Progenitor cell of endocrine pancreas (in vitro differentiated cells): ENCODE measurements at regions not wholly inside any gene's neighbourhood (a gene's known extent, or its start where the extent isn't known, plus 50 kb on each side); places are given as distances from the start of the nearest gene placed in this dataset.

Source experiments
- DNase-seq: peaks from one replicate; pipeline ENCODE4 v3.0.0; 2021; ENCODE audit warnings: low spot score; ENCODE audit not compliant: unreplicated experiment
- H3K27ac Mint-ChIP-seq: 2 replicates; pipeline ENCODE4 v1.8.0; 2021; ENCODE audit warnings: mild to moderate bottlenecking, moderate library complexity, mixed read lengths
- H3K27me3 Mint-ChIP-seq: 2 replicates; pipeline ENCODE4 v1.8.0; 2021; ENCODE audit warnings: mixed read lengths
- H3K36me3 Mint-ChIP-seq: 2 replicates; pipeline ENCODE4 v1.8.0; 2022; ENCODE audit warnings: mixed read lengths; ENCODE audit not compliant: insufficient read depth
- H3K4me1 Mint-ChIP-seq: 2 replicates; pipeline ENCODE4 v1.8.0; 2021; ENCODE audit warnings: low read depth, mixed read lengths
- H3K4me3 Mint-ChIP-seq: 2 replicates; pipeline ENCODE4 v1.8.0; 2021; ENCODE audit warnings: low read depth, mild to moderate bottlenecking, moderate library complexity, mixed read lengths
- H3K9me3 Mint-ChIP-seq: 2 replicates; pipeline ENCODE4 v1.8.0; 2021; ENCODE audit warnings: low read depth, mixed read lengths
- TF ChIP-seq, protein P1 (sequence below): fragments of 200-600 bp; sonication (generic); IDR thresholded peaks from one replicate; pipeline ENCODE4 v1.5.0; 2021; ENCODE audit warnings: antibody characterized with exemption, mild to moderate bottlenecking; ENCODE audit not compliant: unreplicated experiment

DNA sequence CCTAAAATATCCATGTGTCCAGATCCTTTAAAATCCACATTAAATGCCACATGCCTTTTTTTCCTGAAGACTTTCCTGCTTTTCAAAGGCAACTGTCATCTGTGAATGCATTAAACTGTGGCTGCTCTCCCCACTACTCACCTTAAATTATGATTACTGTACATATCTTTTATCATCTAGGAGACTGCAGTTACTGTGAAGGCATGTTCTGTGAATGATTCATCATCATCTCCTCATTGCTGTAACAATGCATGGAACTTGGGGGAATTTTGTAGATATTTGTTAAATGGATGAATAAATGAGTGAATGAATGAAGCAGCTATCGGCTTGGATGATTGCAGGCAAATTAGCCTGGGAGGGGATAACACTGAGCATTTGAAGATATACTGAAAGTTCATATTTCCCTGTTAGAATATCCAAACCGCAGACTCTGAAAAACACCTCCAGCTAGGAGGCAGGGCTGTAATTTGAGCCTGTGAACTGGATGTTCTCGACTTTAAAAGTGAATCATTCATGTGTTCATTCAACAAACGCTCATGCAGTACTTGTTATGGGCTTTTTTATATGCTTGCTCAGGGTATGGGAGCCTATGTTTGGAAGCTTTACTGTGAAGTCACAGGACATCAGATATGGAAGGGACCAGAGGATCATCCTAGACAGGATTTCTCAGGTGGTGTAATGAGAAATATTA lies 519.2 kb downstream of the KIF4B start:
- H3K27me3 Mint-ChIP-seq: no peaks in the 10 kb centered on the region
- no peaks in the 10 kb centered on the region for H3K9me3 Mint-ChIP-seq
- no peak overlapping the region for H3K4me3 Mint-ChIP-seq
- no peaks in the 10 kb centered on the region for H3K36me3 Mint-ChIP-seq
- DNase-seq: no peak
- TF ChIP-seq, protein P1, sequence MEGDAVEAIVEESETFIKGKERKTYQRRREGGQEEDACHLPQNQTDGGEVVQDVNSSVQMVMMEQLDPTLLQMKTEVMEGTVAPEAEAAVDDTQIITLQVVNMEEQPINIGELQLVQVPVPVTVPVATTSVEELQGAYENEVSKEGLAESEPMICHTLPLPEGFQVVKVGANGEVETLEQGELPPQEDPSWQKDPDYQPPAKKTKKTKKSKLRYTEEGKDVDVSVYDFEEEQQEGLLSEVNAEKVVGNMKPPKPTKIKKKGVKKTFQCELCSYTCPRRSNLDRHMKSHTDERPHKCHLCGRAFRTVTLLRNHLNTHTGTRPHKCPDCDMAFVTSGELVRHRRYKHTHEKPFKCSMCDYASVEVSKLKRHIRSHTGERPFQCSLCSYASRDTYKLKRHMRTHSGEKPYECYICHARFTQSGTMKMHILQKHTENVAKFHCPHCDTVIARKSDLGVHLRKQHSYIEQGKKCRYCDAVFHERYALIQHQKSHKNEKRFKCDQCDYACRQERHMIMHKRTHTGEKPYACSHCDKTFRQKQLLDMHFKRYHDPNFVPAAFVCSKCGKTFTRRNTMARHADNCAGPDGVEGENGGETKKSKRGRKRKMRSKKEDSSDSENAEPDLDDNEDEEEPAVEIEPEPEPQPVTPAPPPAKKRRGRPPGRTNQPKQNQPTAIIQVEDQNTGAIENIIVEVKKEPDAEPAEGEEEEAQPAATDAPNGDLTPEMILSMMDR: no peak
- H3K4me1 Mint-ChIP-seq: no peaks in the 10 kb centered on the region
- H3K27ac Mint-ChIP-seq: no peak overlapping the region

DNA sequence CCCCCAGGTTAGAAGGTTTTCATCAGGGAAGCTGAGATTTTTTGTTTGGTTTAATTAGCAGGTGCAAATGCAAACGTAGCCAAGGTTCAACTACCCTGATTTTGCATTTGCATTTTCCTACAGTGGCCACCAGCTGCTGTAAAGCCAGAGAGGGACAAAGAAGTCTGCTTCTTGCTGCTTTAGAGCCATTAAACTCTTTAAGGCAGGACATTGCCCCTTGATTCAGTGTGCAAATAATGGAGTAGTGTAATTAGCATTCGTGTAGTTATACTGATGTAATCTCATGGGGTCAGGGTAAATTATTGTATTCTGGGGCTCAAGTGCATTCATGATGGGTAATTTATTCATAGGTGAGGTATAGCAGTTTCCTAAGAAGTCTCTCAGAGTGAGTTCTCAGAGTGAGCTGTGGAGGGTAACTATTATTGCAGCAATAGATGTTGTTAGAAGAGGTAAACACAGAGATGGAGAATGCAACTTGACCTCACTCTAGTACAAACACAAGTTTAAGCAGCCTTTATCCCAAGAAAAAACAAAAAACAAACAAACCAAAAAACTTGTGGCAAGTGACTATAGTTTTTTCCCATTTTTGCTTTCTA lies 526.5 kb downstream of the KIF4B start:
- TF ChIP-seq, protein P1: no peak
- DNase-seq: no peak
- H3K27me3 Mint-ChIP-seq: no peaks in the 10 kb centered on the region
- no peak overlapping the region for H3K27ac Mint-ChIP-seq
- H3K9me3 Mint-ChIP-seq: peaks cover 3% of the 10 kb centered on the region
- H3K4me3 Mint-ChIP-seq: no peak overlapping the region
- H3K4me1 Mint-ChIP-seq: peaks cover 10% of the 10 kb centered on the region
- no peaks in the 10 kb centered on the region for H3K36me3 Mint-ChIP-seq

DNA sequence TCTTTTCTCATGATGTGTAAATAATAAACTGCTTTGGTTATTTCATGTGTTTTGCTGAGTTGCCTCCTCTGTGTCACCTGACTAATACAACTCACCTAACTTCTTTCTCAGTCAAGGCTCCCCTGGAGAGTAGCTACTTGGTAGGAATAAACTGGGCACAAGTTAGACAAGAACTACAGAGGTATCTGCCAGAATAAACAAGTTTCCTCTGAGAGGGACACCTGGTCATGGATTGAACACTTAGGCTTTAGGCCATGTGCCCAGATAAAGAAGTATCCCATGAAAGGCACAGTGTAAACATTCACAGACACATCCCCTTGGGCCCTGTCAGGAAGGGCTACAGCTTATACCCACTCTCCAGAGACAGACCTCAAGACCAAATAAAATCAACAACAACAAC lies 532.5 kb downstream of the KIF4B start:
- H3K9me3 Mint-ChIP-seq: peaks cover 23% of the 10 kb centered on the region
- no peak overlapping the region for H3K4me3 Mint-ChIP-seq
- no peak for DNase-seq
- TF ChIP-seq, protein P1: no peak
- no peak overlapping the region for H3K27ac Mint-ChIP-seq
- no peaks in the 10 kb centered on the region for H3K4me1 Mint-ChIP-seq
- no peaks in the 10 kb centered on the region for H3K27me3 Mint-ChIP-seq
- H3K36me3 Mint-ChIP-seq: no peaks in the 10 kb centered on the region

DNA sequence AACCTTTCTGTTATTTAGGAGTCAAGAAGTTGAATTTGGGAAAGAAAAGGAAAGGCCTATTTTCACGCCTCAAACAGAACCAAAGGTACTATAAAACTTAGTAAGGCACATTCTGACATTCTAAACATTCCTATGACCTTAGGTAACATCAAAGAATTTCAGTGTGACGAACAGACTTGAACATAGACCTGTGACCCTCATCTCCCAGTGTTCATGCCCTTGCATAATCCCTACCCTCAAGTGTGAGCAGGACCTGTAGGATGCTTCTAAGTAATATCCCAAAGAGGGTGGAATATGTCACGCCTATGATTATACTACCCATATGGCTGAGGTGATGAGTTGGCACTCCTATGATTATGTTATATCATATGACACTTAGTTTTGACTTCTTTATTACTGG lies 540.9 kb downstream of the KIF4B start:
- Mint-ChIP-seq H3K9me3 (peaks cover 12% of the 10 kb centered on the region), H3K27me3 (no peaks in the 10 kb centered on the region), H3K36me3 (no peaks in the 10 kb centered on the region), H3K27ac (no peak overlapping the region), H3K4me3 (no peak overlapping the region), H3K4me1 (no peaks in the 10 kb centered on the region)
- TF ChIP-seq, protein P1: no peak
- DNase-seq: no peak

DNA sequence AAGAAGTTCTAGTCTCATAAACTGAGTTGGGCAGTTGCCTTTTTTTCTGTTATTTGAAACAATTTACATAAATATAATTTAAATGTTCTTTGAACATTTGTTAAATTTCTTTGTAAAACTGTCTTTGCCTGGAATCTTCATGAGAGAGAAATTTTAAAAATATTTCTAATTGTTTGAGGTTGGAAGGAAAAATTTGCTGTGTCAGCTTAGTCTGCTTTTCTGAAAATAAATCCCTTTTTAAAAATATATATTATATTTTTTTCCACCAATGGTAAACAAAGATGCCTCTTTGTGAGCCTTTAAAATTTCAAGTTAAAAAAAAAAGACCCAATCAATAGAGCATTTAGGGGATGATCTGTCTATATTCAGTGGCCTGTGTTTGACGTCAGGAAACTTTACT lies 542.7 kb downstream of the KIF4B start:
- peaks cover 3% of the 10 kb centered on the region for H3K27me3 Mint-ChIP-seq
- TF ChIP-seq, protein P1: no peak
- no peak for DNase-seq
- H3K27ac Mint-ChIP-seq: no peak overlapping the region
- no peaks in the 10 kb centered on the region for H3K36me3 Mint-ChIP-seq
- no peaks in the 10 kb centered on the region for H3K4me1 Mint-ChIP-seq
- H3K9me3 Mint-ChIP-seq: no peaks in the 10 kb centered on the region
- no peak overlapping the region for H3K4me3 Mint-ChIP-seq
